H9 (cell line): ENCODE measurements at regions not wholly inside any gene's neighbourhood (a gene's known extent, or its start where the extent isn't known, plus 50 kb on each side); places are given as distances from the start of the nearest gene placed in this dataset.

Experiments
- DNase-seq: peaks from one replicate; pipeline ENCODE4 v3.0.0-alpha.2; 2017
- H2AFZ ChIP-seq: one replicate; pipeline ENCODE4 v1.6.1; 2013; ENCODE audit warnings: mild to moderate bottlenecking, low read length, control low read depth, moderate library complexity
- H2AK5ac ChIP-seq: 2 replicates; pipeline ENCODE4 v1.6.1; 2013; ENCODE audit warnings: low read length, control low read depth, mixed read lengths; ENCODE audit not compliant: insufficient read length
- H2BK120ac ChIP-seq: one replicate; pipeline ENCODE4 v1.6.1; 2013; ENCODE audit warnings: low read depth, mild to moderate bottlenecking, low read length, control low read depth, inconsistent platforms; ENCODE audit not compliant: poor library complexity, severe bottlenecking
- H2BK12ac ChIP-seq: 2 replicates; pipeline ENCODE4 v1.6.1; 2013; ENCODE audit warnings: low read length, control low read depth, mixed read lengths, low read depth; ENCODE audit not compliant: insufficient read length
- H2BK15ac ChIP-seq: 2 replicates; pipeline ENCODE4 v1.6.1; 2013; ENCODE audit warnings: low read depth, low read length, control low read depth
- H2BK20ac ChIP-seq: one replicate; pipeline ENCODE4 v1.6.1; 2013; ENCODE audit warnings: low read depth, mild to moderate bottlenecking, low read length, control low read depth, inconsistent platforms; ENCODE audit not compliant: poor library complexity, severe bottlenecking
- H2BK5ac ChIP-seq: 2 replicates; pipeline ENCODE4 v1.6.1; 2013; ENCODE audit warnings: low read length, control low read depth, mixed read lengths; ENCODE audit not compliant: insufficient read length
- H3K14ac ChIP-seq: 2 replicates; pipeline ENCODE4 v1.6.1; 2013; ENCODE audit warnings: low read length, control low read depth; ENCODE audit not compliant: insufficient read depth
- H3K18ac ChIP-seq: 2 replicates; pipeline ENCODE4 v1.6.1; 2013; ENCODE audit warnings: low read depth, mild to moderate bottlenecking, mixed read lengths, low read length, control low read depth; ENCODE audit not compliant: insufficient read length
- H3K23ac ChIP-seq: 2 replicates; pipeline ENCODE4 v1.6.1; 2013; ENCODE audit warnings: low read length, control low read depth, mixed read lengths, low read depth; ENCODE audit not compliant: insufficient read length
- H3K23me2 ChIP-seq: 2 replicates; pipeline ENCODE4 v1.6.1; 2013; ENCODE audit warnings: low read depth, mild to moderate bottlenecking, mixed read lengths, low read length, control low read depth; ENCODE audit not compliant: insufficient read length, poor library complexity, severe bottlenecking
- H3K27ac ChIP-seq: 2 replicates; pipeline ENCODE4 v1.5.1; 2013; ENCODE audit warnings: low read length, control low read depth, mixed read lengths, low read depth; ENCODE audit not compliant: insufficient read length
- H3K27me3 ChIP-seq: 2 replicates; pipeline ENCODE4 v1.6.1; 2013; ENCODE audit warnings: low read length, control low read depth, inconsistent platforms; ENCODE audit not compliant: insufficient read depth
- H3K4ac ChIP-seq: 2 replicates; pipeline ENCODE4 v1.6.1; 2013; ENCODE audit warnings: low read depth, mild to moderate bottlenecking, control low read depth, inconsistent platforms, low read length, moderate library complexity
- H3K4me1 ChIP-seq: 2 replicates; pipeline ENCODE4 v1.6.1; 2013; ENCODE audit warnings: low read length, control low read depth, inconsistent platforms; ENCODE audit not compliant: insufficient read depth
- H3K4me2 ChIP-seq: 2 replicates; pipeline ENCODE4 v1.6.1; 2013; ENCODE audit warnings: low read length, control low read depth, mixed read lengths; ENCODE audit not compliant: insufficient read length, insufficient read depth
- H3K56ac ChIP-seq: 2 replicates; pipeline ENCODE4 v1.6.1; 2013; ENCODE audit warnings: low read depth, mild to moderate bottlenecking, mixed read lengths, low read length, control low read depth; ENCODE audit not compliant: insufficient read length
- H3K79me1 ChIP-seq: 2 replicates; pipeline ENCODE4 v1.6.1; 2013; ENCODE audit warnings: low read depth, mild to moderate bottlenecking, moderate library complexity, low read length, control low read depth, inconsistent platforms; ENCODE audit not compliant: insufficient read depth, poor library complexity, severe bottlenecking
- H3K79me2 ChIP-seq: 2 replicates; pipeline ENCODE4 v1.6.1; 2013; ENCODE audit warnings: low read length, control low read depth, inconsistent platforms; ENCODE audit not compliant: insufficient read depth
- H3K9ac ChIP-seq: 2 replicates; pipeline ENCODE4 v1.6.1; 2013; ENCODE audit warnings: low read length, control low read depth, mixed read lengths; ENCODE audit not compliant: insufficient read length; ENCODE audit errors: extremely low read depth
- H3K9me3 ChIP-seq: one replicate; pipeline ENCODE4 v1.6.1; 2013; ENCODE audit warnings: low read depth, low read length, inconsistent platforms; ENCODE audit not compliant: control insufficient read depth
- H3T11ph ChIP-seq: one replicate; pipeline ENCODE4 v1.6.1; 2013; ENCODE audit warnings: mild to moderate bottlenecking, low read length, control low read depth, inconsistent platforms
- H4K20me1 ChIP-seq: one replicate; pipeline ENCODE4 v1.6.1; 2013; ENCODE audit not compliant: control insufficient read depth, insufficient read length, insufficient read depth
- H4K5ac ChIP-seq: 2 replicates; pipeline ENCODE4 v1.6.1; 2013; ENCODE audit warnings: low read depth, mild to moderate bottlenecking, mixed read lengths, low read length, control low read depth; ENCODE audit not compliant: insufficient read length
- H4K8ac ChIP-seq: replicated peaks from 2 replicates; pipeline ENCODE4 v1.6.1; 2013; ENCODE audit warnings: low read length, control low read depth, mixed read lengths, low read depth; ENCODE audit not compliant: insufficient read length
- H4K91ac ChIP-seq: 2 replicates; pipeline ENCODE4 v1.6.1; 2013; ENCODE audit warnings: low read depth, mild to moderate bottlenecking, moderate library complexity, mixed read lengths, low read length, control low read depth; ENCODE audit not compliant: insufficient read length
- H3K27ac Mint-ChIP-seq, 3 experiments: 2 replicates in 2 of 3; 3 replicates in 1 of 3; pipeline ENCODE4 v1.8.0; 2020 to 2021; ENCODE audit warnings: mixed read lengths in 3 of 3, mild to moderate bottlenecking in 1 of 3, moderate library complexity in 1 of 3
- H3K27me3 Mint-ChIP-seq: 2 replicates; pipeline ENCODE4 v1.8.0; 2021; ENCODE audit warnings: low read depth, mild to moderate bottlenecking, moderate library complexity, mixed read lengths
- H3K36me3 Mint-ChIP-seq, 3 experiments: 2 replicates in 2 of 3; 3 replicates in 1 of 3; pipeline ENCODE4 v1.8.0; 2020 to 2021; ENCODE audit warnings: low read depth in 3 of 3, mixed read lengths in 3 of 3; ENCODE audit not compliant: insufficient read depth in 1 of 3
- H3K4me1 Mint-ChIP-seq, 2 experiments: 2 replicates each; pipeline ENCODE4 v1.8.0; 2020; ENCODE audit warnings: mixed read lengths in 2 of 2
- H3K4me3 Mint-ChIP-seq, 2 experiments: 2 replicates in 1 of 2; 3 replicates in 1 of 2; pipeline ENCODE4 v1.8.0; 2020 to 2021; ENCODE audit warnings: mild to moderate bottlenecking in 2 of 2, mixed read lengths in 2 of 2, moderate library complexity in 1 of 2
- H3K9me3 Mint-ChIP-seq, 2 experiments: 2 replicates in 1 of 2; 3 replicates in 1 of 2; pipeline ENCODE4 v1.8.0; 2020; ENCODE audit warnings: mild to moderate bottlenecking in 2 of 2, mixed read lengths in 2 of 2, moderate library complexity in 1 of 2
- CTCF ChIP-seq: fragments of 200-600 bp; sonication (generic); conservative IDR thresholded peaks from 3 replicates; pipeline ENCODE4 v1.8.0; 2021; ENCODE audit warnings: antibody characterized with exemption, mild to moderate bottlenecking
- WGBS: extraction: QIAGEN DNeasy Blood & Tissue Kit; methylation state at CpG from one replicate; pipeline ENCODE4 v1.1.7; 2013; ENCODE audit warnings: missing lambda C conversion rate, low lambda C conversion rate, mixed read lengths; ENCODE audit not compliant: insufficient read length; ENCODE audit errors: extremely low coverage; 5-methylcytosine and 5-hydroxymethylcytosine counted together

- H3K23me2 ChIP-seq: no peaks in the 10 kb centered on the region
- Mint-ChIP-seq H3K27ac (no peak overlapping the region), H3K27me3 (no peaks in the 10 kb centered on the region), H3K4me1 (peaks cover 20 to 22% of the 10 kb centered on the region in 2 experiments), H3K4me3 (no peak overlapping the region), H3K36me3 (peaks cover 0 to 2% (median 2%) of the 10 kb centered on the region in 3 experiments; a peak in 1 of 7 replicates), H3K9me3 (peaks cover 5 to 8% of the 10 kb centered on the region in 2 experiments; a peak in 4 of 5 replicates)
- WGBS: no CpG with 5 or more reads among the region's 2 CpGs
- H3K4me2 ChIP-seq: no peak overlapping the region
- no peak overlapping the region for H2BK20ac ChIP-seq
- H3K79me1 ChIP-seq: no peaks in the 10 kb centered on the region
- H2BK5ac ChIP-seq: no peak overlapping the region
- no peak overlapping the region for H3K27ac ChIP-seq
- TF ChIP-seq CTCF: no peak
- no peak overlapping the region for H3K9ac ChIP-seq
- no peaks in the 10 kb centered on the region for H3K9me3 ChIP-seq
- H2BK15ac ChIP-seq: no peak overlapping the region
- no peak overlapping the region for H3K23ac ChIP-seq
- no peak overlapping the region for H2AFZ ChIP-seq
- no peak for DNase-seq
- H4K8ac ChIP-seq: no peak overlapping the region
- H3K4me1 ChIP-seq: no peaks in the 10 kb centered on the region
- no peak overlapping the region for H3K14ac ChIP-seq
- H2AK5ac ChIP-seq: no peak overlapping the region
- H4K5ac ChIP-seq: no peak overlapping the region
- H2BK12ac ChIP-seq: no peak overlapping the region
- H3K18ac ChIP-seq: no peak overlapping the region
- H2BK120ac ChIP-seq: no peak overlapping the region
- no peaks in the 10 kb centered on the region for H3K79me2 ChIP-seq
- no peak overlapping the region for H3K4ac ChIP-seq
- no peak overlapping the region for H3T11ph ChIP-seq
- no peak overlapping the region for H3K56ac ChIP-seq
- H3K27me3 ChIP-seq: no peaks in the 10 kb centered on the region
- H4K91ac ChIP-seq: no peak overlapping the region
- no peaks in the 10 kb centered on the region for H4K20me1 ChIP-seq
These were observed 428.4 kb downstream of the COG6 start for GRCh38 chr13:40083841-40084240.
